Lower lobe of right lung (tissue), 2 donors: ENCODE measurements at regions not wholly inside any gene's neighbourhood (a gene's known extent, or its start where the extent isn't known, plus 50 kb on each side); places are given as distances from the start of the nearest gene placed in this dataset.

Experiments used
- ATAC-seq, 2 donors: fragments of 200-7000 bp; cut with Tn5 transposase; one replicate each; pipeline ENCODE4 v1.9.1; 2020 to 2022; ENCODE audit warnings: mild to moderate bottlenecking in 2 of 2, moderate library complexity in 2 of 2
- DNase-seq: peaks from one replicate; pipeline ENCODE4 v3.0.0-alpha.2; 2020
- H3K27ac ChIP-seq: fragments of 200-600 bp; one replicate; pipeline ENCODE4 v1.8.0; 2022
- H3K27me3 ChIP-seq: fragments of 200-600 bp; one replicate; pipeline ENCODE4 v1.8.0; 2022; ENCODE audit warnings: low read depth
- H3K36me3 ChIP-seq: fragments of 200-600 bp; one replicate; pipeline ENCODE4 v1.8.0; 2022; ENCODE audit warnings: mild to moderate bottlenecking
- H3K4me1 ChIP-seq: fragments of 200-600 bp; one replicate; pipeline ENCODE4 v1.8.0; 2022
- H3K4me3 ChIP-seq: fragments of 200-600 bp; one replicate; pipeline ENCODE4 v1.8.0; 2022; ENCODE audit warnings: mild to moderate bottlenecking
- H3K9me3 ChIP-seq: fragments of 200-600 bp; one replicate; pipeline ENCODE4 v1.8.0; 2022
- intact Hi-C: fragments of 100-400 bp; cut with DNase I; formaldehyde crosslinking; loops from one replicate; pipeline ENCODE4 v1.11.0; 2022
- TF ChIP-seq, protein P1 (sequence below): fragments of 200-600 bp; IDR thresholded peaks from one replicate; pipeline ENCODE4 v1.8.0; 2022; ENCODE audit warnings: antibody characterized with exemption, mild to moderate bottlenecking
- donor health status: DM: no; HTN: yes; CAD: no; lungs with severe emphysema.

DNA sequence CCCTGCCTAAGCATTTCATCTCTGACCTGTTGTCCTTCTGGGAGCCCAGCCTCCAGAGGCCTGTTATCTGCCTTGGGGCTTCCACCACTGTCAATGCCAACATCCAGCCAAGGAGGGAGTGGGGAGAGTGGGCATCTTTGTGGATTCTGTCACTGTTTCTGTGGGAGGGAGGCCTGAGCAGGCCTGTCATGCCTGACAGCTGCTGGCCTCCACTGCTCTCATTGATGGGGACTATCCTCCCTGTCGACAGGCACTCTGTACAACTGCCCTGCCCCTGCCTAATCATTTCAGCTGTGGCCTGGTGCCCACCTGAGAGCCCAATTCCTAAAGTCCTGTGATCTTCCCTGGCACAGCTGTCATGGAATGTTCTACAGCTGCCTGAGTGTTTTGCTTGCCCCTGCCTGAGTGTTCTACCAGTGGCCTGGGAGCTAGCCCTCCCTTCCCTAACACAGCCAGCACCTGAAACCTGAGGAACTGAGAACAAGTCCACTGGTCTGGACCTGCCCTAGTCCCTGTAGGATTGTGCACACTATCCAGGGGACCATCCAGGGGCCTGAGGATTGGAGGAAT is 145.3 kb downstream of the FAM83B start:
- no peaks in the 10 kb centered on the region for H3K4me1 ChIP-seq
- H3K27me3 ChIP-seq = no peaks in the 10 kb centered on the region
- H3K4me3 ChIP-seq = no peak overlapping the region
- no peak overlapping the region for H3K27ac ChIP-seq
- TF ChIP-seq, protein P1, sequence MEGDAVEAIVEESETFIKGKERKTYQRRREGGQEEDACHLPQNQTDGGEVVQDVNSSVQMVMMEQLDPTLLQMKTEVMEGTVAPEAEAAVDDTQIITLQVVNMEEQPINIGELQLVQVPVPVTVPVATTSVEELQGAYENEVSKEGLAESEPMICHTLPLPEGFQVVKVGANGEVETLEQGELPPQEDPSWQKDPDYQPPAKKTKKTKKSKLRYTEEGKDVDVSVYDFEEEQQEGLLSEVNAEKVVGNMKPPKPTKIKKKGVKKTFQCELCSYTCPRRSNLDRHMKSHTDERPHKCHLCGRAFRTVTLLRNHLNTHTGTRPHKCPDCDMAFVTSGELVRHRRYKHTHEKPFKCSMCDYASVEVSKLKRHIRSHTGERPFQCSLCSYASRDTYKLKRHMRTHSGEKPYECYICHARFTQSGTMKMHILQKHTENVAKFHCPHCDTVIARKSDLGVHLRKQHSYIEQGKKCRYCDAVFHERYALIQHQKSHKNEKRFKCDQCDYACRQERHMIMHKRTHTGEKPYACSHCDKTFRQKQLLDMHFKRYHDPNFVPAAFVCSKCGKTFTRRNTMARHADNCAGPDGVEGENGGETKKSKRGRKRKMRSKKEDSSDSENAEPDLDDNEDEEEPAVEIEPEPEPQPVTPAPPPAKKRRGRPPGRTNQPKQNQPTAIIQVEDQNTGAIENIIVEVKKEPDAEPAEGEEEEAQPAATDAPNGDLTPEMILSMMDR = no peak
- peaks cover 3% of the 10 kb centered on the region for H3K9me3 ChIP-seq
- H3K36me3 ChIP-seq = no peaks in the 10 kb centered on the region
- ATAC-seq = peak in 1 of 2 donors; percentile 39
- intact Hi-C loops = no loop called here
- DNase-seq = no peak

DNA sequence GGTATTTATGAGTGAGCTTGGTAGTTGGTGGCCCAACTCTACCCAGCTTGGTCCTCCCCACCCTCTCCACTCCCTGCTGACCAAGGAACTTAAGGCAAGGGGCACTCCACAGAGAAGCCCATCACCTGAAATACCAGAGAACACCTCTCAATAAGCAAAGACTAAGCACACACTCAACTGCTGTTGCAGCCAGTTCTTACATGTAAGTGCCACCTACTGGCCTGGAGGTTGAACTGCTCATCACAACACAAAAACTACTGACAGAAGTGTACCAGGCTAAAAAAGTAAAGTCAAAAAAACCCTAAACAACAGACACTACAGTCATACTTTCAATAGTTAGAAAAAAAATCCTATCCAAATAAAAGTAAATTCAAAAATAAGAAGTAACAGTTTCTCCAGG is 146.2 kb downstream of the FAM83B start:
- TF ChIP-seq, protein P1 = no peak
- no peak for ATAC-seq
- H3K4me3 ChIP-seq = no peak overlapping the region
- H3K27ac ChIP-seq = no peak overlapping the region
- DNase-seq = no peak
- peaks cover 3% of the 10 kb centered on the region for H3K9me3 ChIP-seq
- H3K36me3 ChIP-seq = no peaks in the 10 kb centered on the region
- intact Hi-C loops = no loop called here
- no peaks in the 10 kb centered on the region for H3K4me1 ChIP-seq
- no peaks in the 10 kb centered on the region for H3K27me3 ChIP-seq

DNA sequence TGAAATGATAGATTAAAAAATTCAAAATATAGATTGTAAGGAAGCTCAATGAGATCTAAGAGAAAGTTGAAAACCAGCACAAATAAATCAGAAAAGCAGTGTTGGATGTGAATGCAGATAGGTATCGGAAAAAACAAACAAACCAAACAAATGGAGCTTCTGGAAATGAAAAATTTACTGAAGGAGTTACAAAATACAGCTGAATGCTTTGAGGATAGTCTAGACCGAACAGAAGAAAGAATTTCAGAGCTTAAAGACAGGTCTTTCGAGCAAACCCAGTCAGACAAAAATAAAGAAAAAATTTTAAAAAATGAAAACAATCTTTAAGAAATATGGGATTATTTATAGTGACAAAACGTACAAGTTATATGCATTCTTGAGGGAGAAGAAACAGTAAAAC is 146.7 kb downstream of the FAM83B start:
- TF ChIP-seq, protein P1 = no peak
- no peaks in the 10 kb centered on the region for H3K36me3 ChIP-seq
- H3K27me3 ChIP-seq = no peaks in the 10 kb centered on the region
- H3K27ac ChIP-seq = no peak overlapping the region
- no peaks in the 10 kb centered on the region for H3K4me1 ChIP-seq
- intact Hi-C loops = no loop called here
- no peak overlapping the region for H3K4me3 ChIP-seq
- ATAC-seq (no peak), DNase-seq (no peak)
- H3K9me3 ChIP-seq = peaks cover 3% of the 10 kb centered on the region

DNA sequence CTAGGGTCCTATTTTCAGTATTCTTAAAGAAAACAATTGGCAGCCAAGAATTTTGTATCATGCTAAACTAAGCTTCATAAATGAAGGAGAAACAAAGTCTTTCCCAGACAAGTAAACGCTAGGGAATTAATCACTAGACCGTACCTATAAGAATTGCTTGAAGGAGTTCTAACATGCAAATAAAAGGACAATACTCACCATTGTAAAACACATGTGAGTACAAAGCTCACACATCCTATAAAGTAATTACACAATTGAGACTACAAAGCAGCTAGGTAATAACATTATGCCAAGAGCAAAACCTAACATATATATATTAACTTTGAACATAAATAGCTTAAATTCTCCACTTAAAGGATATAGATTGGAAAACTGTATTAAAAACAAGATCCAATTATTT is 147.4 kb downstream of the FAM83B start:
- no peak for ATAC-seq

DNA sequence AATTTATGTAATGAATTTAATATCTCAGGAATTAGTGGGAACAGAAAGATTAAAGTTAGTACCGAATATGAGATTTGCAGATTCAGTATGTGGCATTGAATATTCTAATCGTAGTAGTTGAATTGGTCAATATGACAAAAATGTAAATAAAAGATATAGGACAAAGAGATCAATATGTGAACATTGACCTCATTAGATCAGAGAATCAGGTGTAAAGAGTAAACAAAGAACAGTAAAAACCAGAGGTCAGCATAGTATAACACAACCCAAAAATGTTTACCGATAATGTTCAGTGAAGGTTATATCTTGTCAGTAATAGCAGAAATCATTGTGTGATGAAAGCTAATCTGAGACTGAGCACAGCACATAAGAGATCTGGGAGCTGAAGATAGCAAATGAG is 152.0 kb downstream of the FAM83B start:
- H3K9me3 ChIP-seq = peaks cover 3% of the 10 kb centered on the region
- H3K27ac ChIP-seq = no peak overlapping the region
- DNase-seq = no peak
- TF ChIP-seq, protein P1 = no peak
- H3K27me3 ChIP-seq = no peaks in the 10 kb centered on the region
- H3K36me3 ChIP-seq = no peaks in the 10 kb centered on the region
- no peak for ATAC-seq
- H3K4me1 ChIP-seq = no peaks in the 10 kb centered on the region
- H3K4me3 ChIP-seq = no peak overlapping the region
- intact Hi-C loops = no loop called here

More for the DNA sequence above, 147.4 kb downstream of the FAM83B start:
- no peaks in the 10 kb centered on the region for H3K36me3 ChIP-seq
- no peak overlapping the region for H3K27ac ChIP-seq
- no peaks in the 10 kb centered on the region for H3K27me3 ChIP-seq
- H3K4me3 ChIP-seq = no peak overlapping the region
- DNase-seq = no peak
- intact Hi-C loops = no loop called here
- peaks cover 3% of the 10 kb centered on the region for H3K9me3 ChIP-seq
- TF ChIP-seq, protein P1 = no peak
- no peaks in the 10 kb centered on the region for H3K4me1 ChIP-seq
